Skeletal muscle tissue (tissue), 3 donors: ENCODE measurements at regions not wholly inside any gene's neighbourhood (a gene's known extent, or its start where the extent isn't known, plus 50 kb on each side); places are given as distances from the start of the nearest gene placed in this dataset.

ENCODE experiments used
- H3K27ac ChIP-seq: one replicate; pipeline ENCODE4 v1.7.0; 2013; ENCODE audit warnings: mild to moderate bottlenecking, low read depth, low read length, inconsistent platforms
- H3K27me3 ChIP-seq, 3 donors: one replicate each; pipeline ENCODE4 v1.7.0; 2013; ENCODE audit warnings: low read length in 3 of 3; ENCODE audit not compliant: control insufficient read depth in 3 of 3, insufficient read depth in 3 of 3
- H3K36me3 ChIP-seq, 3 donors: one replicate each; pipeline ENCODE4 v1.7.0; 2013; ENCODE audit warnings: low read length in 3 of 3; ENCODE audit not compliant: control insufficient read depth in 3 of 3, insufficient read depth in 3 of 3
- H3K4me1 ChIP-seq, 3 donors: one replicate each; pipeline ENCODE4 v1.7.0; 2013; ENCODE audit warnings: low read length in 3 of 3, mild to moderate bottlenecking in 3 of 3; ENCODE audit not compliant: control insufficient read depth in 3 of 3, insufficient read depth in 3 of 3
- H3K4me3 ChIP-seq, 3 donors: one replicate each; pipeline ENCODE4 v1.7.0; 2013; ENCODE audit warnings: low read length in 3 of 3
- H3K9ac ChIP-seq, 3 donors: one replicate each; pipeline ENCODE4 v1.7.0; 2013; ENCODE audit warnings: low read length in 3 of 3, mild to moderate bottlenecking in 3 of 3, moderate library complexity in 2 of 3, low read depth in 1 of 3
- H3K9me3 ChIP-seq, 3 donors: one replicate each; pipeline ENCODE4 v1.7.0; 2013; ENCODE audit warnings: low read length in 3 of 3; ENCODE audit not compliant: control insufficient read depth in 3 of 3
- donor health status: Osteomylitis.

DNA sequence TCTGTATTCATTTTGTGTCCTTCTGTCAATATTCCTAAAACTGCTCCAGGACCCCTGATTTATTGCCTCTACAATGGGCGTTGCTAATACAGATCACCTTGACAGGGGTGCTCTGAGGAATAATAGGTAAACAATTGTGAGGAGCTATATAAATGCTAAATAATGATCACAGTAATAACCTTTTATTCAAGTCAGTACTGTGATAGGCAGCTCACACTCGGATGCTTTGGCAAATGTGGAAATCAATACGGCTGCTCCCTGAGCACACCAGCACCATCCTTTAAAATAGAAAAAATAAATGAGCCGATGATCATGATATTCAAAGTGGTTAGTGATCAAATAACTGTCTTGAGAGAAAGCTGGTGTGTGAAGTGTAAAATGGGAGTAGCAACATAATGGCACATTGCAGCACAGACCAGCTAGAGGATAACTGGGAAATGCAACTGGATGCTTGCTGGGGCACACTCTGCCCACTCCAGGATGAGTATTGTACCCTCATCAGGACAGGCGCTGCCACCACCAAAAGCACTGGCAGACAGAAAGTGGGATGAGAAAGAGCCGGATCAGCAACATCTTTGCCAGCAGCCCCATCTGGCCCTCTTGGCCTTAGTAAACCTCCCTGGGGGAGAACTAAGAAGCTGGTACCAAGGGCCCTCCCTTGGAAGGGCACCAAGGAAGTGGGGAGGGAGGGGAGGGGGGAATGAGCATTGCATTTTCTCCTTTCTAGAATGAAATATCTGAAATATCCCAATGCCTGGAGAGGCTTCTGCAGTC is 69.4 kb upstream of the SPATA31D4 start:
- Histone ChIP-seq H3K27ac (no peak overlapping the region), H3K4me1 (no peaks in the 10 kb centered on the region), H3K4me3 (no peak overlapping the region), H3K36me3 (no peaks in the 10 kb centered on the region), H3K9ac (no peak overlapping the region), H3K9me3 (no peaks in the 10 kb centered on the region), H3K27me3 (no peaks in the 10 kb centered on the region)

DNA sequence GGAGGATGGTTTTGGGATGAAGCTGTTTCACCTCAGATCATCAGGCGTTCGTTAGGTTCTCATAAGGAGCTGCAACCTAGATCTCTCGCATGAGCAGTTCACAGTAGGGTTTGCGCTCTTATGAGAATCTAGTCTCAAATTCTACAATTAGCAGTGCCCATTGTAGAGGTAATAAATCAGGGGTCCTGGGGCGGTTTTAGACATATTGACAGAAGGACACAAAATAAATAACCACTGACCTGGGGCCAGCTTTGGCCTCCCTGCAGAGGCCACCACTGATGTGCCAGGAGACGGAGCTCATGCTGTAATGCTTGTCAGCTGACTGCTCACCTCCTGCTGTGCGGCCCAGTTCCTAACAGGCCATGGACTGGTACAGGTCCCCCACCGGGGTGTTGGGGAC is 67.6 kb upstream of the SPATA31D4 start:
- no peaks in the 10 kb centered on the region for H3K27me3 ChIP-seq

DNA sequence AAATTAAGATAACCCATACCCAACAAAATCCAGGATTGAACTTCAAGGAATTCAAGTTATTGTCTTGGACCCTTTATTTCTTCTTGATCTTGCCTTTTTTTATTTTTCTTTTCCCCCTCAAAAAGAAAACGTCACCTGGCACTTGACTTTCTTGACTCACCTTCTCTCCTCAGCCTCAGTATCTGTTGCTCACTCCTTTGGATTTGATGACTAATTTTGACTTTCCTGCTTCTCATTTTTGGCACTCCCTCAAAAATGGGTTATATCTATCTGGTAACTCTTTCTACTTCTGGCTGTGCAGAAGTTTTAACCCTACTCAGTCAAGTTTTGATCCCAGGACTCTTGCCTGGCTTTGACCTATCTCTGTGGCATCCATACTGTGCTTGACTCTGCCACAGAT is 66.6 kb upstream of the SPATA31D4 start:
- H3K9me3 ChIP-seq = no peaks in the 10 kb centered on the region
- no peaks in the 10 kb centered on the region for H3K4me1 ChIP-seq
- no peak overlapping the region for H3K27ac ChIP-seq
- H3K4me3 ChIP-seq = no peak overlapping the region
- H3K9ac ChIP-seq = no peak overlapping the region
- no peaks in the 10 kb centered on the region for H3K27me3 ChIP-seq
- H3K36me3 ChIP-seq = no peaks in the 10 kb centered on the region

More for the DNA sequence above, 67.6 kb upstream of the SPATA31D4 start:
- no peaks in the 10 kb centered on the region for H3K36me3 ChIP-seq
- no peaks in the 10 kb centered on the region for H3K9me3 ChIP-seq
- H3K4me3 ChIP-seq = no peak overlapping the region
- no peaks in the 10 kb centered on the region for H3K4me1 ChIP-seq
- H3K9ac ChIP-seq = no peak overlapping the region
- H3K27ac ChIP-seq = no peak overlapping the region

DNA sequence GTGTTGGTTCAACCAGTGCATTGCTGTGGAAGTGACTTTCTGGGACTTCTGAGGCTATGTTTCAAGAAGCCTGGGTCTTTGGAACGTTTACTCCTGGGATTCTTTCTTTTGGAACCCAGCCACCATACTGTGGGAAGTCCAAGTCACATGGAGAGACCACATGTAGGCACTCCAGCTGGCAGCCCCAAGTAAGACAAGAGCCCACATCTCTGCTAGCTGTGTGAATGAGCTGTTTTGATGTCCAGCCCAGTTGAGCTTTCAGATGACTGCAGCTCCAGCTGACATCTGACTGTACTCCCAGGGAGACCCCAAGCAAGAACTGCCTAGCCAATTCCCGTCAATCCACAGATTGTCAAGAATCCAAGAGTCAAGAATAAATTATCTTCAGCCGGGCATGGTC is 60.1 kb upstream of the SPATA31D4 start:
- no peak overlapping the region for H3K9ac ChIP-seq
- no peaks in the 10 kb centered on the region for H3K27me3 ChIP-seq
- no peaks in the 10 kb centered on the region for H3K36me3 ChIP-seq
- no peaks in the 10 kb centered on the region for H3K9me3 ChIP-seq
- H3K4me1 ChIP-seq = no peaks in the 10 kb centered on the region
- H3K4me3 ChIP-seq = no peak overlapping the region
- no peak overlapping the region for H3K27ac ChIP-seq

DNA sequence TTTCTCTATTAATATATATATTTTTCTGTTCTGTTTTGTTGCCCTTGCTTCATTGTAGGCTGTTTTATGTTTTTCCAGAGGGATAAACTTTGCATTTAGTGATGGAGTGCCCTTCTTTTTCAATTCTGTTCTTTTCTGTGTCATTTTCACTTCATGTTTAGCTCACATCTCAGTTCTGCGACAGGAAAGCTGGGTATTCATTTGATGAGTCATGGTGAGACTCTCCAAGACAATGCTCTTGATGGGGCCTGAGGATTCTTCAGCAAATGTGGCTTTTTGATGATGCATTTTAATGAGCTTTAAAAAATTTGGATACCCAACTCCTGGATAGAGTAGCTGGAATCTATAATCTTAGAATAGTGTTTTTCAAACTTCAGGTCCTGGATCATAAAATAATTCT is 56.5 kb upstream of the SPATA31D4 start:
- H3K9me3 ChIP-seq = no peaks in the 10 kb centered on the region
- H3K4me3 ChIP-seq = no peak overlapping the region
- peaks cover 0 to 3% (median 3%) of the 10 kb centered on the region in 3 donors for H3K4me1 ChIP-seq
- no peak overlapping the region for H3K9ac ChIP-seq
- no peaks in the 10 kb centered on the region for H3K27me3 ChIP-seq
- no peaks in the 10 kb centered on the region for H3K36me3 ChIP-seq
- no peak overlapping the region for H3K27ac ChIP-seq

DNA sequence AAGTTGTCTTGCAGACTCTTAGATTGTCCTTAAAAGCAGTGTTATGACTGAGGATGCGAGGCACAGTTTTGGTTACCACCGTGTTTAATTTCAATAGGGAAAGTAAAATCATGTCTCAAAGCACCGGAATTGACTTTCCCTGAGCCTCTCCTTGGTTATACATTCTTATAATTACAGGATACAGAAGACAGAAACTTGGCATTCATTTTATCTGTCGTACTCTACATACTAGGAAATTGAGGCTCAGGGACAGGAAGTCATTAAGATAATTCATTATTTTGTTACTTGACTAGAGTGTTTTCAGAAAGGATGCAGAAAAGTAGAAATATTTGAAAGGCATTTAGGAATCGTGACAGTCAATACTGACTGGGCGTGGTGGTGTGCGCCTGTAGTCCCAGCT is 54.0 kb upstream of the SPATA31D4 start:
- Histone ChIP-seq H3K9ac (no peak overlapping the region), H3K27me3 (no peaks in the 10 kb centered on the region), H3K4me3 (no peak overlapping the region), H3K27ac (peak overlapping the region; percentile 17), H3K9me3 (no peaks in the 10 kb centered on the region), H3K4me1 (peaks cover 0 to 4% (median 3%) of the 10 kb centered on the region in 3 donors), H3K36me3 (no peaks in the 10 kb centered on the region)

GRCh38 chr9:81874931-81875330 is 53.3 kb upstream of the SPATA31D4 start:
- Histone ChIP-seq H3K9ac (no peak overlapping the region), H3K4me1 (peaks cover 3 to 8% (median 7%) of the 10 kb centered on the region in 3 donors), H3K36me3 (no peaks in the 10 kb centered on the region), H3K9me3 (no peaks in the 10 kb centered on the region), H3K27me3 (no peaks in the 10 kb centered on the region), H3K27ac (peak overlapping the region; percentile 17), H3K4me3 (no peak overlapping the region)

GRCh38 chr9:81877047-81877446 is 51.2 kb upstream of the SPATA31D4 start:
- no peak overlapping the region for H3K27ac ChIP-seq
- H3K4me3 ChIP-seq = no peak overlapping the region
- no peaks in the 10 kb centered on the region for H3K9me3 ChIP-seq
- no peaks in the 10 kb centered on the region for H3K27me3 ChIP-seq
- H3K36me3 ChIP-seq = no peaks in the 10 kb centered on the region
- H3K9ac ChIP-seq = no peak overlapping the region
- peaks cover 3 to 8% (median 8%) of the 10 kb centered on the region in 3 donors for H3K4me1 ChIP-seq
